Stimulated activated CD4-positive, alpha-beta T cell treated with anti-CD3 and anti-CD28 coated beads, TNF-alpha, amount 100 ng/mL, for 48 hours (primary cell): ENCODE measurements at regions not wholly inside any gene's neighbourhood (a gene's known extent, or its start where the extent isn't known, plus 50 kb on each side); places are given as distances from the start of the nearest gene placed in this dataset.
A peak's percentile ranks its signal among the peaks of the same experiment; 100 is the strongest.

Source experiments
- DNase-seq, 3 donors: peaks; one replicate each; pipeline ENCODE4 v3.0.0-alpha.2; 2020; ENCODE audit warnings: low read depth in 3 of 3

DNA sequence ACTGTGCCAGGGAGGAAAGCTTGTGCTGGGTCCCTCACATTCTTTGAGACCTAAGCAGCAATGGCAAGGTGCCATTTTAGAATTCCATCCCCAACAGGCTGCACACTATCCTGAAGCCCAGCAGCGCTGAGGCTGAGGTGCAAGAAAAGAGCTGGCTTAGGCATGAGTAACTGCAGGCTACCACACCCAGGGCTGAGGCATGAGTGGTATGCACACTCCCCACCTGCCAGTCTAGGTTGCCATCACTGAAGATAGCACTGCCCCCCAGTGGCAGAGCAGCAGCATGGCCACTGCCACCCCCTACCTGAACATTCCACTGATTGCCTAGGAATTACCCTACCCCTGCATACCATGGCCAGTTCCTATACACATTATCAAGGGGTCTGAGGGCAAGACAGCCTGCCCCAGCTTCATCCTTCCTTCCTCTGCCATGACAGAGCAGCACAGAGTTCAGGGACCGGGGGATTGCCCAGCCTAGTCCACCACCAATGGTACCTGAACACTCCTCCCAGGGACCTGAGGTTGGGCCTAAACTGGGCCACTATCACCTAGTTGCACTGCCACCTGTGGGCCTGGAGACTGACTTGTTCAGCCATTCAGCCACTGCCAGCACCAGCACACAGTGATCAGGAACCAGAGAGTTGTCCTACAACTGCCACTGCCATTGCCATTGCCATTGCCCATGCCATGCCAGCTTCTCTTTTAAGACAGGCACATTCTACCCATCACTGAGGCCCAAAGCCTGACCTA lies 129.8 kb downstream of the SATB1 start:
- peak; percentile 11 to 23 (median 19) for DNase-seq

GRCh38 chr3:18290157-18290556 lies 135.0 kb downstream of the SATB1 start:
- DNase-seq: no peak

DNA sequence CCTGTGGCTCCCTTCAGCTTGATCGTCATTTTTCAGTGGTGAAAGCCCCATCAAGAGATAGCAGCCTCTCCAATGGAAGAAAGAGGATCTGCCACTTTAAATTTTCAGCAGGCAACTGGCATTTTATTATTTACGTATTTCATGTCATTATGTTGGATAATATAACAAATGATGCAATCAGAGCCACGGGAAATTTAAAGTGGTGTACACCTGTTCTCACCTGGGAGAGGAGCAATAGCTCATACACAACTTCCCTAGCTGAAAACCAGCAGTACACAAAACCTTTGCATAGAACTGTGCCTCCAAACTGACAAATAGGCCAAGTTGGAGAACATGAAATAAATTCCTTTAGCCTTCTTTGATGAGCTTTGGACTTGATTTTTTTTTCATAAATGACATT lies 136.9 kb downstream of the SATB1 start:
- no peak for DNase-seq

DNA sequence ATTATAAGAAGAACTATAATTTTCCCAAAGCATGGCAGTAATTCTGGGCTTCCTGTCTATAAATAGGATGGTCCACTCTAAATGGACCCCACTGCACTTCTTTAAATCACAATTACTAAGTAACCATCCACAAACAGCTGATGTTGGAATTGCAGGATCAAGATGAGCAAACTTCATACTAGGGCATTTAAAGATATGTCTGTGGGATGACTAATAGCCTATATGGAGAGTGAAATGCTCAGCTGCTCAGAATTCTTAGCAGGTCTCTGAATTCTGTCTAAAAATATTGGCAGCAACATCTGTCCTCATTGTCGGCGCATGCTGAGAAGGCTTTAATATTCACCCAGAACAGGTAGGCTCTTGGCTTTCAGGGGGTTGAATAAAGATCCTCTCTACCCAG lies 140.4 kb downstream of the SATB1 start:
- DNase-seq: no peak

GRCh38 chr3:18283680-18284079 lies 141.5 kb downstream of the SATB1 start:
- DNase-seq: no peak

- DNase-seq: no peak
Measured at GRCh38 chr3:18282507-18282906, 142.6 kb downstream of the SATB1 start.

- no peak for DNase-seq
Measured at GRCh38 chr3:18279226-18279737, 145.9 kb downstream of the SATB1 start.

- DNase-seq: no peak
Measured at GRCh38 chr3:18264853-18265252, 160.3 kb downstream of the SATB1 start.

GRCh38 chr3:18264361-18264760 lies 160.8 kb downstream of the SATB1 start:
- DNase-seq: no peak

- no peak for DNase-seq
Measured at GRCh38 chr3:18258492-18258891, 166.6 kb downstream of the SATB1 start.

DNA sequence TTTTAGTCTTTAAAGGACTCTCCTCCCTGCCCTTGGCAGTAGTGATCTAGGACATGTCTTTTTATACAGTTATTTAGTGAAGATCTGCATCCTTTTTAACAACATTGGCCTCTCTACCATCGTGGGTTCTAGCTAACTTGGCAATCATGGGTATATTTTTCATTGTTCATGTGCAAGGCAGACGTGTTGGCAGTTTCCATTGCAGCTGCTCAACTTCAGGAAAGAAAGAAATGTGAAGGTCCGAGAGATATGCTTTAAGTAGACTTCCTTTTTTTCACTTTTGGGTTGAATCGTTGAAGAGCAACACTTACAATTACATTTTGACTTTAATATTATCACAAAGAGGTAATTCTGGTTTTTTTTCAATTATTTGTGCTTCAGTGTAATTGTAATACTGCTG lies 172.6 kb downstream of the SATB1 start:
- DNase-seq: no peak

DNA sequence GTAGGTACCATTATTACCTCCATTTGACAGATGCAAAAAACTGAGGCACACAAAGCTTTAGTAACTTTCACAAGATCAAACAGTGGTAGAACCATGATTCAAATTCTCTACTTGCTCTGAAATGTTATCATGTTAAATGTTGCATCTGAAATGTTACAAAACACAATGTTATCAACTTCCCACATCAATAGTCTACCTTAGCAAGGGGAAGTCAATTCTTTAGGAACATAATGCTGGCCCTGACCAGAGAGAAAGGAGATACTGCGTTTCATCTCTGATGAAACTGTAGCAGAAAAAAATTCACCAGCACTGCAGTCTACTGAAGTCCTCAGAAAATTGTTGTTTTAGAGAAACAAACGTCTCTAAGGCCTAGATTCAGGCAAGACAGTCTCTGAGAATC lies 174.1 kb downstream of the SATB1 start:
- no peak for DNase-seq

- DNase-seq: no peak
Measured at GRCh38 chr3:18249126-18249525, 176.0 kb downstream of the SATB1 start.

DNA sequence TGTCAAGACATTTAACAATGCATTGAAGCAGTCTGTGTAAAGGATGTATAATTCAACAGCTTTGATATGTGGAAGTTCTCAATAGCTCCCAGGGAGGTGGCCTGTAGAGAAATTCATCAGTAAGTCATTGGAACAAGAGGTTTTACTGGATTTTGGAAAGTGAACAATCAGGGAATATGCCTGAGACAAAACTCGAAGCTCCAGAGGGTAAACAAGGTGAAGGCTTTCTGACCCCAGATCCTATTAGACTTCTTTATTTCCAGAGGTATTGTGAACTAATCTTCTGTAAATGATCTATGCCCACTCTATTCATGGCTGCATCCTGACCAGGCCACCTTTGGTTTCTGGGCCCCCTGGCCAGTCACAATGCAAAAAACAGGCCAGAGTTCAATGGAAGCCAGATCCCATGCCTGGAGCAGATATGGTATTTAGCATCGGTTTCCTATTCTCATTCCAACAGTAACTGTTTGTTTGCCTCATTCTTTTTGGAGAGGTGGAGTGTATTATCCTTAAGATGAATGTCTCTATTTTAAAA lies 177.3 kb downstream of the SATB1 start:
- no peak for DNase-seq

DNA sequence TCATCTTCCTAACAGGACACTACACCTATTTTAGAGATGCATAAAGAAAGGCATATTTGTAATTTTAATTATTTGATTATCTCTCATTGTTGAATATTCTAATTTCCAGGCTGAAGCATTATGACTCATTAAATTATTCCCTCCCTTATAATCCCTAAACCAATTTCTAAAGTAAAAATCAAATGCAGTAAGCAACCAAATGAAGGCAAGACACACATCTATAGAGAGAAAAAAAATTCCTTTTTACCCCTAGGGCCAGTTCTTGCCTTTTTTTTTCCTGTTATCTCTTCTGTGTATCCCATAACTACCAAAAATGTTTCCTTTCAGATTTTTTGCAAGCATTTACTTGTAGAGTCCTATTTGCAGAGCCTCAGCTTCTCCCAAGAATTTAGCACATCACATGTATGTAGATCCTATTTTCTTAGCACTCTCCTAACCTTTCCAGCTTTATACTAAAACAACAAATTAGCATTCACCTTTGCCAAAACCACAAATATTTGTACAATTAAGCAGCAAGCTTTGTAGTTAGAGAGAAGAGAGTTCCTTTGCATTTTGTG lies 177.9 kb downstream of the SATB1 start:
- no peak for DNase-seq

GRCh38 chr3:18246336-18247060 lies 178.6 kb downstream of the SATB1 start:
- no peak for DNase-seq

- DNase-seq: no peak
Measured at GRCh38 chr3:18245721-18246120, 179.4 kb downstream of the SATB1 start.

GRCh38 chr3:18241837-18242236 lies 183.3 kb downstream of the SATB1 start:
- no peak for DNase-seq

GRCh38 chr3:18239674-18240073 lies 185.5 kb downstream of the SATB1 start:
- DNase-seq: no peak

DNA sequence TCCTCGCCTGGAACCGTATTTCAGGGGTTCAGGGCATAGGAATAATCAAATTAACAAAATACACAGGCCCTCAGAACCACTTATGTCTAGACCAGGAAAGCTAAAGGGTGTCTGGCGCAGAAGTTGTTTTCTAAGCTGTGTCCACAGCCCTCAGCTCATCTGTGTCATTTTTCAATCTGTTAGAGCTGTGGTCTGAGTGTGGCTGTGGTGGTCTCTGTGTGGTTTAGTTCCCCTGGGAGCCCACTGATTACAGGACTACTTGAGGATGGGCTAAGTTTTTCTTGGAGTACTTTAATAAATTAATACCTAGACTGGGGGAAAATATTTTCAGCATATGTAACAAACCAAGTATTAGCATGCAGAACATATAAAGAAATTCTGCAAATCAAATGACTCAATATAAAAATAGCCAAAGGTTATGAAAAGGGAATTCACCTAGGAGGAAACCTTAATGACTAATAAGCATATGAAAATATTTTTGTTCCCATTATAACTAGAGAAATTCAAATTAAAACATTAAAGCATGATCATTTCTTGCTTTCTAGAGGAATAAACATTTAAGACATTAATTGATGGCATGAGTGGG lies 186.3 kb downstream of the SATB1 start:
- DNase-seq: no peak

GRCh38 chr3:18238332-18238731 lies 186.8 kb downstream of the SATB1 start:
- no peak for DNase-seq
